Vagina (tissue), 2 donors: ENCODE measurements at regions not wholly inside any gene's neighbourhood (a gene's known extent, or its start where the extent isn't known, plus 50 kb on each side); places are given as distances from the start of the nearest gene placed in this dataset.

Source experiments
- CTCF ChIP-seq, 3 experiments: fragments of 450-650 bp in 2 of 3; fragments of 200-600 bp in 1 of 3; sonication (generic) in 1 of 3; IDR thresholded peaks; one replicate each; pipeline ENCODE4 v1.5.1; 2017 to 2019; ENCODE audit warnings: antibody characterized with exemption in 3 of 3, mild to moderate bottlenecking in 2 of 3, moderate library complexity in 2 of 3
- POLR2A ChIP-seq, 2 donors: fragments of 450-650 bp; IDR thresholded peaks; one replicate each; pipeline ENCODE4 v1.6.1; 2017; ENCODE audit warnings: antibody characterized with exemption in 2 of 2, mild to moderate bottlenecking in 2 of 2, moderate library complexity in 2 of 2
- POLR2AphosphoS5 ChIP-seq, 2 donors: sonication (generic); formaldehyde crosslinking; IDR thresholded peaks; one replicate each; pipeline ENCODE4 v1.9.0; 2017; ENCODE audit warnings: antibody characterized with exemption in 2 of 2, mild to moderate bottlenecking in 2 of 2, low read depth in 1 of 2; ENCODE audit not compliant: insufficient read depth in 1 of 2

GRCh38 chr12:107236824-107237511, 143.6 kb upstream of the CRY1 start:
- TF ChIP-seq CTCF (IDR thresholded peaks at IDR 0.05) = no peak
- no peak for TF ChIP-seq POLR2A (IDR thresholded peaks at IDR 0.05)
- no peak for TF ChIP-seq POLR2AphosphoS5 (IDR thresholded peaks at IDR 0.05; ENCODE audit: insufficient read depth in 1 of 2, low read depth in 1 of 2)
